SKM-1 treated with dmso at 0.1 percent for 144 hours (cell line): ENCODE measurements at regions not wholly inside any gene's neighbourhood (a gene's known extent, or its start where the extent isn't known, plus 50 kb on each side); places are given as distances from the start of the nearest gene placed in this dataset.

Source experiments
- DNase-seq: peaks from one replicate; lab custom pipeline; 2025; ENCODE audit not compliant: unreplicated experiment; lab: John Stamatoyannopoulos, UW

- DNase-seq: no peak
These were observed 614.0 kb upstream of the AUTS2 start for GRCh38 chr7:68984306-68984705.

GRCh38 chr7:68994841-68995240, 603.4 kb upstream of the AUTS2 start:
- DNase-seq: no peak

- DNase-seq: no peak
These were observed 600.1 kb upstream of the AUTS2 start for GRCh38 chr7:68998136-68998535.

GRCh38 chr7:69002416-69002815, 595.9 kb upstream of the AUTS2 start:
- no peak for DNase-seq

GRCh38 chr7:69012149-69012548, 586.1 kb upstream of the AUTS2 start:
- DNase-seq: no peak

GRCh38 chr7:69017208-69017607, 581.1 kb upstream of the AUTS2 start:
- DNase-seq: no peak

GRCh38 chr7:69018200-69018599, 580.1 kb upstream of the AUTS2 start:
- no peak for DNase-seq

- no peak for DNase-seq
These were observed 578.8 kb upstream of the AUTS2 start for GRCh38 chr7:69019437-69019836.

- no peak for DNase-seq
These were observed 577.7 kb upstream of the AUTS2 start for GRCh38 chr7:69020536-69020935.

GRCh38 chr7:69025249-69025648, 573.0 kb upstream of the AUTS2 start:
- DNase-seq: no peak

GRCh38 chr7:69032848-69033247, 565.4 kb upstream of the AUTS2 start:
- DNase-seq: no peak

GRCh38 chr7:69035826-69036225, 562.4 kb upstream of the AUTS2 start:
- DNase-seq: no peak

- DNase-seq: no peak
These were observed 562.0 kb upstream of the AUTS2 start for GRCh38 chr7:69036301-69036700.

- DNase-seq: no peak
These were observed 559.4 kb upstream of the AUTS2 start for GRCh38 chr7:69038915-69039314.

- DNase-seq: no peak
These were observed 556.1 kb upstream of the AUTS2 start for GRCh38 chr7:69042138-69042537.

GRCh38 chr7:69047151-69047754, 551.0 kb upstream of the AUTS2 start:
- DNase-seq: no peak

GRCh38 chr7:69049326-69049725, 548.9 kb upstream of the AUTS2 start:
- no peak for DNase-seq

- no peak for DNase-seq
These were observed 545.8 kb upstream of the AUTS2 start for GRCh38 chr7:69052447-69052846.

GRCh38 chr7:69060516-69060915, 537.8 kb upstream of the AUTS2 start:
- DNase-seq: no peak

- no peak for DNase-seq
These were observed 536.1 kb upstream of the AUTS2 start for GRCh38 chr7:69062020-69062765.

GRCh38 chr7:69067397-69067796, 530.9 kb upstream of the AUTS2 start:
- no peak for DNase-seq

- DNase-seq: no peak
These were observed 527.8 kb upstream of the AUTS2 start for GRCh38 chr7:69070476-69070875.

- no peak for DNase-seq
These were observed 521.7 kb upstream of the AUTS2 start for GRCh38 chr7:69076566-69076965.
